K562 (cell line): ENCODE measurements at regions not wholly inside any gene's neighbourhood (a gene's known extent, or its start where the extent isn't known, plus 50 kb on each side); places are given as distances from the start of the nearest gene placed in this dataset.

ENCODE experiments used
- ARHGAP35 ChIP-seq: fragments of 450-650 bp; IDR thresholded peaks from 2 replicates; pipeline ENCODE4 v1.6.1; 2018; ENCODE audit not compliant: partially characterized antibody
- CEBPB ChIP-seq: fragments of 450-650 bp; IDR thresholded peaks from 2 replicates; pipeline ENCODE4 v1.6.1; 2016; ENCODE audit warnings: missing genetic modification characterization, missing compliant biosample characterization
- FOXM1 ChIP-seq, 2 experiments: fragments of 450-650 bp in 1 of 2; sonication (generic) in 1 of 2; formaldehyde crosslinking in 1 of 2; IDR thresholded peaks; 2 replicates each; pipeline versions ENCODE4 v1.6.1 to v1.9.0; 2017 to 2022; ENCODE audit warnings: low read depth in 2 of 2, mild to moderate bottlenecking in 2 of 2, missing genetic modification reagents in 1 of 2, moderate library complexity in 1 of 2
- GABPA ChIP-seq: fragments of 200-800 bp; sonication (Bioruptor generic); conservative IDR thresholded peaks from 2 replicates; pipeline ENCODE4 v1.6.1; 2016; ENCODE audit warnings: low read depth, missing genetic modification characterization, missing compliant biosample characterization
- POLR2AphosphoS5 ChIP-seq: IDR thresholded peaks from 2 replicates; pipeline ENCODE4 v1.6.1; 2011; ENCODE audit warnings: mild to moderate bottlenecking, low read depth, low read length, moderate library complexity; ENCODE audit not compliant: control insufficient read depth, insufficient read depth
- SPI1 ChIP-seq: IDR thresholded peaks from 2 replicates; pipeline ENCODE4 v1.6.1; 2011; ENCODE audit warnings: low read depth, low read length, control low read depth, borderline replicate concordance
- STAT5B ChIP-seq: fragments of 250-450 bp; sonication (Bioruptor Pico); IDR thresholded peaks from 2 replicates; pipeline ENCODE4 v1.8.0; 2021; ENCODE audit warnings: mild to moderate bottlenecking, inconsistent platforms
- ZBED1 ChIP-seq: IDR thresholded peaks from 2 replicates; pipeline ENCODE4 v1.6.1; 2014
- ZBTB12 ChIP-seq: fragments of 250-450 bp; sonication (Bioruptor Pico); IDR thresholded peaks from 2 replicates; pipeline ENCODE4 v1.4.0; 2020
- ZFP36 ChIP-seq: fragments of 150-350 bp; IDR thresholded peaks from 2 replicates; pipeline ENCODE4 v1.6.1; 2018; ENCODE audit warnings: low read length, low read depth; ENCODE audit not compliant: partially characterized antibody
- ZNF124 ChIP-seq: sonication (generic); formaldehyde crosslinking; IDR thresholded peaks from 2 replicates; pipeline ENCODE4 v1.8.1; 2022; ENCODE audit warnings: missing genetic modification reagents
- ZNF79 ChIP-seq: fragments of 250-450 bp; sonication (Bioruptor Pico); IDR thresholded peaks from 2 replicates; pipeline ENCODE4 v1.4.0; 2020; ENCODE audit warnings: low read depth, mild to moderate bottlenecking, moderate library complexity

- TF ChIP-seq ZNF124 (CRISPR knock-in tag) (no peak), CEBPB (tag) (no peak), SPI1 (no peak), POLR2AphosphoS5 (no peak), ZBTB12 (no peak), ARHGAP35 (no peak), ZFP36 (no peak), STAT5B (no peak), ZBED1 (no peak), ZNF79 (CRISPR knock-in tag) (no peak), FOXM1 (IDR thresholded peaks at IDR 0.05; ENCODE audit: low read depth) (no peak), FOXM1 (CRISPR knock-in tag; IDR thresholded peaks at IDR 0.05; ENCODE audit: low read depth) (no peak), GABPA (tag) (no peak)
These were observed 163.9 kb downstream of the CRYBB2 start for GRCh38 chr22:25383278-25383820.
